COLO668 (cell line): ENCODE measurements at regions not wholly inside any gene's neighbourhood (a gene's known extent, or its start where the extent isn't known, plus 50 kb on each side); places are given as distances from the start of the nearest gene placed in this dataset.

Source experiments
- DNase-seq: peaks from one replicate; lab custom pipeline; 2025; ENCODE audit not compliant: unreplicated experiment; lab: John Stamatoyannopoulos, UW

DNA sequence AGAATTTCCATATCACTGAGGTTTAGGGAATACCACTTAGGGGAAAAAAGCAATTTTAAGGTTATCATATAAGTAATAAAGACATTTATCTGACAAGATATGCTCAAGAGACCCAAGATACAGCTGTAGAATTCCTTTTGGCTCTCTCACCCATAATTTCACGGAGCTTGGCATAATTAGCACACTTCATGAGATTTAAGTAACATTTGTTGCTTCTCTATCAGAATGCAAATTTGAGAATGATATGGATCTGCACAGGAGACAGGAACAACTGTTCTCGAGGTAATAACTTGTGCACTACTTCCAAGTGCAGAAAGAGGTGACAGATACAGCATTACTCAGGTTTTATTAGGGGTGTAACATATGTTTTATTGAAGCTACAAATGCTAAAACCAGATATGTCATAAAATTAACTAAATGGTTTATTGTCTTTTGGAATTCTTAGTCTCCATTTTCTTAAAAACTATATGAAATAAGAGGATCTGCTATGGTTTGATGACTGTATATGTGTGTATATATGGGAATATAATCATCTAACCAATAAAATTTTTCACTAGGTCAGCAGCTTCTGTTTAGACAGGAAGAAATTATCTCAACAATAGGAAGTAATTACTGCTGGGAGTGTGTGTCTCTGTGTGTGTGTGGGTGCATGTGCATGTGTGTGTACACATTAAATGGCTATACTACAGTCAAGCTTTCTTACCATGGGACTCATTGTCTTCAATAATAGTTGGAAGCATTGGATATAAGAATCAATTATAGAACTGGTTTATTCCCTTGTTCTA is 401.3 kb downstream of the PCDH17 start:
- DNase-seq: no peak

DNA sequence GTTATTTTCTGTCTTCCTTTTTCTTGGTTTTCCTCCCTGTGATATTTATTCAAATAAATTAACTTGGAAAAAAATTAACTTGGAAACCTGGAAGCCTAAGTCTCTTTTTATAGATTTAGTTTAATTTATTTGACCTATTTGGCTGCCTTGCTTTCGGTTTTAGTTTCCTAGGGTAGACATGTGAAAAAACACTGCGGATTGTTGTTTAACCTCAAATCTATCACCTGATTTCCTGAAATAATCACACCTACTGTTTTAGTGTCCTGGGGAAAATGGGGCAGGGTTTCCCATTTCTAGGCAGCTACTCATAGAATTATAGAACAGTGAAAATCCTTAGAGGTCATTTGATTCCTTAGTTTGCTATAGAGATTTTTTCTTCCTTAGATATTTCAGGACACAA is 412.4 kb downstream of the PCDH17 start:
- no peak for DNase-seq

DNA sequence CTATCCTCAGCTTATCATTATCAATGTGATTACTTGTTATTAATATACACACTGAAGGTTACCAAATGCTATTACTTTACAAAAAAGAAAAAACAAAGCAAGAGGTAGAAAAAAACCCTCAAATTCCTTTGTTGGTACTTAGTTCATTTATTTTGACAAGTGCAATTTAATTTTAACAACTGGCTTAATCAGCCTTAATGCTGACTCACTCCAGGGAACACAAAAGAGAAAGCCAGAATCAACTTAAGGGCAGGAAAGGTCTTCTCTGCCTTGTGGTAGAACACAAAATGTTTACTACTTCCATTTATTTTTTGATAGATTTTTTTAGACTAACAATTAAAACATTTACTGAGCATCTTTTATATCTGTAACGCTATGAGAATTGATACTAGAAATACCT is 417.1 kb downstream of the PCDH17 start:
- no peak for DNase-seq

DNA sequence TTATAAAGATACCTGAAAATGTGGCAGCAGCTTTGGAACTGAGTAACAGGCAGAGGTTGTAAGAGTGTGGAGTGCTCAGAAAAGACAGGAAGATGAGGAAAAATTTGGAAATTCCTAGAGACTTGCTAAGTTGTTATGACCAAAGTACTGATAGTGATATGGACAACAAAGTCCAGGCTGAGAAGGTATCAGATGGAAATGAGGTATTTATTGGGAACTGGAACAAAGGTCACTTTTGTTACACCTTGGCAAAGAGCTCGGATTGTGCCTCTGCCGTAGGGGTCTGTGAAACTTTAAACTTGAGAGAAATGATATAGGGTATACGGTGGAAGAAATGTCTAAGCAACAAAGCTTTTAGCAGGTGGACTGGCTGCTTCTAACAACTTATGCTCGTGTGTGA is 419.9 kb downstream of the PCDH17 start:
- no peak for DNase-seq

- no peak for DNase-seq
These were observed 420.3 kb downstream of the PCDH17 start for GRCh38 chr13:58051807-58052375.

DNA sequence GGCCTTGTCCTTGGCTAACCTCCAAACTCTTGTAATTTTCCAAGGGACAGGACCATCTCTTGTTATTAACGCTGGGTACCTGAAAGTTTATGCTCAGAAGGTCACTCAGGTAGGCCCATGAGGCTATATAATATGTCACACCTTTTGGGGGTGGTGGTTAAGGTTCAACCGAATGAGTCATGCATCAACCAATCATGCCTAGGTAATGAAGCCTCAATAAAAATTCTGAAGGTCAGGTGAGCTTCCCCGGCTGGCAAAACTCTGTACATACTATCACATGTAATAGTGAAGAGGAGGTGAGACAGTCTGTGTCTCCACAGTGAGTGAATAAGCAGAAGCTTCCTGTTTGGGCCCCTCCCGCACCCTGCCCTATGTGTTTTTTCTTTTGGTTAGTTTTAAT is 424.9 kb downstream of the PCDH17 start:
- DNase-seq: no peak

GRCh38 chr13:58059624-58060023 is 428.1 kb downstream of the PCDH17 start:
- no peak for DNase-seq

DNA sequence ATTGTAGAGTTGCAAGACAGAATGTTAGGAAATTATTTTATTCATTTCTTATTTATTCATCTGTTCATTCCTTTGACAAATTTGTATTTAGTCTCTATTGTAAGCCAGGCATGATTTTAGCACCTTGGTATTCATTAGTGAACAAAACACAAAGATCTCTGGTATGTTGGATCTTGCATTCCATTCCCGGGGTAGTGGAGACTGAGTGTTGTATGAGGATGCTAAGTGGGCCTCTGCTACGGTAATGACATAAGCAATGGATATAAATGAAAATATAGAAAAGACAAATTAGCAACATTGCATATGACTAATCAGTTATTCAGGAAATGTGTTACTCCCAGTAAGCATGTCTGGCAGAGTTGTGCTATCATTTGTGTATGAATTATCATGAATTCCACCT is 449.3 kb downstream of the PCDH17 start:
- DNase-seq: no peak

DNA sequence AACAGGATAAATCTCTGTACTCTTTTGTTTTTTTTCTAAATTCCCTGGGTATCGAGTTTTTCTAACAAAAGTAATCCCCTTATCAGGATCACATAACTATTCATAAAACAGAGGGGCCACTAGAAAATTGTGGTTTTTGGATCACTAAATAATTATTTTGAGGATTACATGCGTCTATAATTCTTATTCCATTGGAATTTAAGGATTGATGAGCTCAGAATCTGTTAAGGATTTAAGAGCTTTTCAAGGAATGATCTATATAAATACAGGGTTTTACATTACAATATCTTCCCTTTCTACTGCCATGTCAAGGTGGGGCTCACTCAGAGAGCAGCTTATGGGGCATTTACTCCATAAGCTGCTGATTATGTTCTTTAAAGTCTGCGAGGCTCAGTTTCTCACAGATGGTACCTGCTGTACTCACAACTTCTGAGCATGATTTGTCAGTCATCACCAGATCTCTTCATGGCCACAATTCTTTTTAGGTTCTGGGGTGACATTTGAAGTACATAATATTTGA is 449.8 kb downstream of the PCDH17 start:
- no peak for DNase-seq

DNA sequence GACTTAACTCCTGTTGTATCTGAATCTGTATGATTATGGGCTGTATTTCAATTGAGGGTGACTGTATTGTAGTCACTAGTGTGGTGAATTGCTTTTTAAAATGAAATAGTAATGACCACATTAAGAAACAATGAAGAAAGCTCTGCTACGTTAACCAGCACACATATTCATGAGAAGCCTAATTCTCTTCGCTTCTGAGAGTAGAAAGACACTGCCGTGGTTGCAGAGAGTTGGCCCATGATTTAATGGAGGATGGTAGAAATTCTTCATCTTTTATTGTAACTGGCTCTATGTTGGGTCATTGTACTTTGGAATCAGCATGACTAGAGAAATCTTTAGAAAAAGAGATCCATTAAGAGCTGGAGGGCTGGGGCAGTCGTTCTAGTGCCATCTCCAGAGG is 451.5 kb downstream of the PCDH17 start:
- DNase-seq: no peak

DNA sequence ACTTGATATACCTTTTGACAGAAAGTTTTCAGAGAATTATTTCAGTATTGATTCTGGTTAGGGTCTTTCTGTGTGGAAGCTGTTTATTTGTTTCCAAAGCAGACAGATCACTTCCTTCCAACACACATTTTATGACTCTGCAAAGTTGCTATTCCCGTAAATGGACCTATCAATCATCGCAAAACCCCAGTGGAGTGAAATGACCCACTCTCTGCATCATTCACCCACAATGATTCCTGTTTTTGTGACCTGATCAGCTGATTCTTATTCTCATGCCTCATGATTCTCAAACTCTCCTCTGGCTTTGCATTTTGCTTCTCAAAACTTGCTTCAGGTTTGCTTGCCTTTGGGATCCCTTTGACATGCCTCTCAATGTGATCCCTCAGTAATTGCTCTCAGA is 453.7 kb downstream of the PCDH17 start:
- no peak for DNase-seq

DNA sequence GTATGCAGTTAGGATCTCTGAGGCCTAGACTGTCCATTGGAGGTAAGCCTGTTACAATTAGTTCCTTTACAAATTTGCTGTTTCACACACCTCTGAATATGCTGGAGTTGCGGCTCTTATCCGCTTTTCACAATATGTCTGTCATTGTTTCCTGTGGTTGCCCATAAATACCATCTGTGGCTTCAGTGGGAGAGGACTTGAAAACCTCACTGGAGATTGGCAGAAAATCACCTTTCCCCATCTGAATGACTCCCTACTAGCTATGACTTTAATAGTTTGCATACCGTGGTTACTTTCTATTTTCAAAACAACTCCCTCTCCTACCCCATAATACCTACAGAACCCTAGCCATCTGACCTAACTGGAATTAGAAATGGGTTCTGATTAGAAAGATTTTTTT is 454.3 kb downstream of the PCDH17 start:
- DNase-seq: no peak

GRCh38 chr13:58087566-58087965 is 456.0 kb downstream of the PCDH17 start:
- DNase-seq: no peak

DNA sequence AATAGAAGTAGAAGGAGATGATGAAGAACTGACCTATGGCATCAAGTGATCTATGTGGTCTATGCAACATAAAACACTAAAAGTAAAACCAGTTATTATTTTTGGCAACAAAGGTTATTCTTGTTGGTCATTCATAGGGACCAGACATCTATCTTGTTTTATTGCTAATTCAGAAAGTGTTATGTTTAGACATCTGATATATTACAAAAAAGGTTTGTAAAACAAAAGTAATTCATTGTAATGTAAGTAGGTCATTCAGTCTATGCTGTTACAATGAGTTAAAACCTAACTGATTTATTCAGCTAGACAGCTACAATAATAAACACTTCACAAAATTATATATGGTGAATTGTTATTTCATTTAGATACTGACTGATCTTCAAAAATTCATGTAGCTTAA is 461.9 kb downstream of the PCDH17 start:
- DNase-seq: no peak

- no peak for DNase-seq
These were observed 466.3 kb downstream of the PCDH17 start for GRCh38 chr13:58097831-58098230.

DNA sequence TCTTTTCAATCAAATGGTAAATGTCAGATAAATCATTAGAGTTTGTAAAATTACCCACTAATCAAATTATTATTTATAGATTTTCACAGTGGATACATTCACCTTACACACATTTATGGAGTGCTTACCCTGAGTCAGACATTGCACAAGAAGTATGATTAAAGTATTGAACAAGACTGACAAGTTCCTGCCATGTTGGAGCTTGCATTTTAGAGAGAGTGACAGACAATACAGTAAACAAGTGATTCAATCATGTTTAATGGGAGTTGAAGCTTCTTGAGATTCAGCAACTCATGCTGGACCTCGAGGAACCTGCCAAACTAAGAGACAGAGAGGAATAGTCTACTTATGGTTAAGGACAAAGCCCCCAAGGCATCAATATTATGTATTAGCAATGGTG is 487.8 kb downstream of the PCDH17 start:
- DNase-seq: no peak

GRCh38 chr13:58119804-58120203 is 488.3 kb downstream of the PCDH17 start:
- no peak for DNase-seq

DNA sequence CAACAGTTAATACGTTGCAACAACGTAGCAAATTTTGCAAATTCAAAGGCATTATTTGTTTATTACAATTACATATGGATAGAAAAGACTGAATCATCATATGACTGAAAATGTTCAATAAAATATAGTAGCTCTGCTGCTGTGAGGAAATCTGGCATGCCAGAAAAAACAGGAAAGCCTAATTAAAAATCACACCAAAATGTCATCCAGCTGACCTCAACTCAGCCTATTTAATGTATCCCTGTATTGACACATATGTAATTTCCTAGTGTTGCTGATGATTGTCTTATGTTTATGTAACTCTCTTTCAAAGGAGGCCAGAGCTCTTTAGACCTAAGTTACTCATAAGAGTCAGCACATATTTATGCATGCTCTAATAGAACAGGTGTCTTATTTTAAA is 495.0 kb downstream of the PCDH17 start:
- no peak for DNase-seq

- no peak for DNase-seq
These were observed 502.5 kb downstream of the PCDH17 start for GRCh38 chr13:58134012-58134411.

DNA sequence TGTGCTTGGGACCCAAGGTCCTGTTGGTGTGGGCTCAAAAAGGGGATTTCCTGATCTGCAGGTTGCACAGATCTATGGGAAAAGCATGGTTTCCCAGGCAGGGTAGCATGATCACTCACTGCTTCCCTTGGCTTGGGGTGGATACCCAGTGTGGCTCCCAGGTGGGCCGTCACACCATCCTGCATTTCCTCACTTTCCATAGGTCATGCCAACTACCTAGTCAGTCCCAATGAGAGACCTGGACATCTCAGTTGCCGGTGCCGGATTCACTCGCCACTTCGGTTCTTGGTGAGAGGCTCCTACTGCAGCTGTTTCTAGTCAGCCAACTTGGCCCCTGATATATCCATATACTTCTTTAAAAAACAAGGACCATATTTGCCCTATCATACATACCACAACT is 503.0 kb downstream of the PCDH17 start:
- no peak for DNase-seq

GRCh38 chr13:58142952-58143351 is 511.4 kb downstream of the PCDH17 start:
- DNase-seq: no peak

GRCh38 chr13:58144616-58145015 is 513.1 kb downstream of the PCDH17 start:
- no peak for DNase-seq

DNA sequence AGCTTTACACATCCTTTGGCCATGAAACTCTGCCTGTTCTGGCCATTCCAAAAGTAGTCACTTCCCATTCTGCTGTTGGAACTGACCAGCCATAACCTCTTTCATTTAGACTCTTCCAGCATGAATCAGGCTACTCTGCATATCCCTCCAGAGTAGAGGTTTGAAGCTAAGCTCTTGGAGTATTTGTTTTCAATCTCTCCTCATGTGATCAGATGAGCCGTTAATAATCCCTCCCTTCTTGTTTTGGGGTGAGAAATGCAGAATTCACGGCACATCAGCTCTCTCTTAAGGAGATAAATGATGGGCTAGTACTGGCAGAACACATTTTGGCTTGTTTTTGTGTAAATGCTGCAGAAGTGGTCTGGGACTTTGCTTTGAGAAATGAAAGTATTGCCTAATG is 519.9 kb downstream of the PCDH17 start:
- no peak for DNase-seq
